ENCODE measurements at regions not wholly inside any gene's neighbourhood (a gene's known extent, or its start where the extent isn't known, plus 50 kb on each side); places are given as distances from the start of the nearest gene placed in this dataset.

DNA sequence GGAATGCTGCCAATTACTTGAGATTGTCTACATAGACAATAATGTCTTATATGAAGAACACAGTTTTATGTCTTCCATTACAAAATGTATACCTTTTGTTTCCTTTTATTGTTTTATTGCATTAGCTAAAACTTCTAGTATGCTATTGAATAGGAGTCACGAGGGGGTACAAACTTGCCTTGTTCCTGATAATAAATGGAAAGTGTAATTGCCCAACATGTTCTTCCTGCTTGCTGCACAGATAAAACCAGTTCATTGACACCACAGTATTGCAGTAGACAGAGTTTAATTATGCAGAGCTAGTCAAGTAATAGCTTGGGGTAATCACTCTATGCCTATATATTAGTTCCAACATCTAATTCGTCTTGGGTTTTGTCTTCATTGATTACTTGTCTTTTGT lies 1276.2 kb upstream of the NRXN1 start:
- TF ChIP-seq, protein P1, sequence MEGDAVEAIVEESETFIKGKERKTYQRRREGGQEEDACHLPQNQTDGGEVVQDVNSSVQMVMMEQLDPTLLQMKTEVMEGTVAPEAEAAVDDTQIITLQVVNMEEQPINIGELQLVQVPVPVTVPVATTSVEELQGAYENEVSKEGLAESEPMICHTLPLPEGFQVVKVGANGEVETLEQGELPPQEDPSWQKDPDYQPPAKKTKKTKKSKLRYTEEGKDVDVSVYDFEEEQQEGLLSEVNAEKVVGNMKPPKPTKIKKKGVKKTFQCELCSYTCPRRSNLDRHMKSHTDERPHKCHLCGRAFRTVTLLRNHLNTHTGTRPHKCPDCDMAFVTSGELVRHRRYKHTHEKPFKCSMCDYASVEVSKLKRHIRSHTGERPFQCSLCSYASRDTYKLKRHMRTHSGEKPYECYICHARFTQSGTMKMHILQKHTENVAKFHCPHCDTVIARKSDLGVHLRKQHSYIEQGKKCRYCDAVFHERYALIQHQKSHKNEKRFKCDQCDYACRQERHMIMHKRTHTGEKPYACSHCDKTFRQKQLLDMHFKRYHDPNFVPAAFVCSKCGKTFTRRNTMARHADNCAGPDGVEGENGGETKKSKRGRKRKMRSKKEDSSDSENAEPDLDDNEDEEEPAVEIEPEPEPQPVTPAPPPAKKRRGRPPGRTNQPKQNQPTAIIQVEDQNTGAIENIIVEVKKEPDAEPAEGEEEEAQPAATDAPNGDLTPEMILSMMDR (IDR thresholded peaks at IDR 0.05): no peak
- TF ChIP-seq POLR2A (IDR thresholded peaks at IDR 0.05): no peak
- TF ChIP-seq EP300 (IDR thresholded peaks at IDR 0.05): no peak
